CD4-positive, alpha-beta T cell treated with Interleukin-2 at 100 ng/mL for 4 hours (primary cell): ENCODE measurements at regions not wholly inside any gene's neighbourhood (a gene's known extent, or its start where the extent isn't known, plus 50 kb on each side); places are given as distances from the start of the nearest gene placed in this dataset.
"Not testable (repeated sequence)": the region's sequence is repeated elsewhere in the genome, so short reads cannot be mapped to it uniquely, and the experiment has no call there.

Source experiments
- DNase-seq: peaks from one replicate; pipeline ENCODE4 v3.0.0-alpha.2; 2020; ENCODE audit warnings: low spot score

- no peak for DNase-seq
Observed at GRCh38 chr9:26667882-26668281, 224.7 kb downstream of the CAAP1 start.

DNA sequence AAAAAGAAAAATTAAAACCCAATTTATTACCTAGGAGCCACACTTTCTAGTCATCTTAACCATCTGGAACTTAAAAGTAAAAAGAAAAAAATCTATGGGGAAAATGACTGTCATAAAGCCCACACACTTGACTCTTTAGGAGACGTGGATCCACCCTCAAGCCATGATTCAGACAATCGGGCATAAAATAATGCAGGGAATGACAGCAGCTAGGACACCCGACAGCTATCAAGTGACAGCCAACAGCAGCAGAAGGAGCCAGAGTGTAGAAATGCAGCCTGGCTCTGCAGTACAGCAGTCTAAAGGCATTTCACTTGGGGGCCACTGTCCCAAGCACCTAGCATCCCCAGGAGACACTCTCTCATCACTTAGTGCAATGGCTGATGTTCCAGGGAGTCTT is 226.9 kb downstream of the CAAP1 start:
- DNase-seq = no peak

DNA sequence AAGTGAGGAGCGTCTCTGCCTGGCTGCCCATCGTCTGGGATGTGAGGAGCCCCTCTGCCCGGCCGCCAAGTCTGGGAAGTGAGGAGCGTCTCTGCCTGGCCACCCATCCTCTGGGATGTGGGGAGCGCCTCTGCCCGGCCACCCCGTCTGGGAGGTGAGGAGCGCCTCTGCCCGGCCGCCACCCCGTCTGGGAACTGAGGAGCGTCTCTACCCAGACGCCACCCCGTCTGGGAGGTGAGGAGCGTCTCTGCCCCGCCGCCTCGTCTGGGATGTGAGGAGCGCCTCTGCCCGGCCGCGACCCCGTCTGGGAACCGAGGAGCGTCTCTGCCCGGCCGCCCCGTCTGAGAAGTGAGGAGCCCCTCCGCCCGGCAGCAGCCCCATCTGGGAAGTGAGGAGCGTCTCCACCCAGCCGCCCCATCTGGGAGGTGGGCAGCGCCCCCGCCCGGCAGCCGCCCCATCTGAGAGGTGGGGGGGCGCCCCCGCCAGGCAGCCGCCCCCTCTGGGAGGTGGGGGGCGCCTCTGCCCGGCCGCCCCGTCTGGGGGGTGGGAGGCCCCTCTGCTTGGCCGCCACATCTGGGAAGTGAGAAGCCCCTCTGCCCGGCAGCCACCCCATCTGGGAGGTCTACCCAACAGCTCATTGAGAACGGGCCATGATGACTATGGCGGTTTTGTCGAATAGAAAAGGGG is 228.4 kb downstream of the CAAP1 start:
- DNase-seq = not testable (repeated sequence)

- DNase-seq = no peak
Observed at GRCh38 chr9:26662476-26662875, 230.1 kb downstream of the CAAP1 start.

DNA sequence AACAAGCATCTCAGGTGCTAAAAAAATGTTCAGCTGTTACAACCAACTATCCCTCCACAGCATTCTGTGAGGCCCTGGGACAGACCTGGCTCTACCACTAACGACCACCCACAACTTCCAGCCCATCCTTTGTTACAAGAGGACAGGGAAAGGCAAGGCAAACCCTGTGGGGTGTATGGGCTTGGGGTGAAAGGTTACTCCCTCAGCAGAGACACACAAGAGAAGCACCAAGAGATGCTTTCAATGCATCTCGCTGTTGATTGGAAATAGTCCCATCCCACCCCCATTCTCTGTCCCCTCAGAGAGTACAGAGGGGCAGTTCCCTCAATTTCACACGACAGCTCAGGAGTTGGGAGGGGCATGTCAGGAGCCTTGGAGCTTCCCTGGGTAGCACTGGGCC is 234.1 kb downstream of the CAAP1 start:
- DNase-seq = no peak

DNA sequence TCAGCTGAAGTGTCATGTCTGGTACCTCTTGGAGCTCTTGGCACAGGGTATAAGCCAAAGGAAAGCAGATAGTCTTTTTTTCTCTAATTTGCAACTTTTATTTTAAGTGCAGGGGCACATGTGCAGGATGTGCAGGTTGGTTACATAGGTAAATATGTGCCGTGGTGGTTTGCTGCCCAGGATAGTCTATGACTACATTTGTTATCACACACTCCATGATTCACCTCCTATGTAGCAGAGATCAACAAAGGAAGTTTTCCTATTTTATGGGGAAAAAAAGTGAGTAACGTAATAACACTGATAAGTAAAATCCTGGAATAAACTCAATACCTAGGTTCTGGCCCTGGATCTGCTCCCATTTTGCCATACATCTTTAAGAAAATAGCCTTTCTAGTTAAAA is 234.6 kb downstream of the CAAP1 start:
- DNase-seq = no peak

DNA sequence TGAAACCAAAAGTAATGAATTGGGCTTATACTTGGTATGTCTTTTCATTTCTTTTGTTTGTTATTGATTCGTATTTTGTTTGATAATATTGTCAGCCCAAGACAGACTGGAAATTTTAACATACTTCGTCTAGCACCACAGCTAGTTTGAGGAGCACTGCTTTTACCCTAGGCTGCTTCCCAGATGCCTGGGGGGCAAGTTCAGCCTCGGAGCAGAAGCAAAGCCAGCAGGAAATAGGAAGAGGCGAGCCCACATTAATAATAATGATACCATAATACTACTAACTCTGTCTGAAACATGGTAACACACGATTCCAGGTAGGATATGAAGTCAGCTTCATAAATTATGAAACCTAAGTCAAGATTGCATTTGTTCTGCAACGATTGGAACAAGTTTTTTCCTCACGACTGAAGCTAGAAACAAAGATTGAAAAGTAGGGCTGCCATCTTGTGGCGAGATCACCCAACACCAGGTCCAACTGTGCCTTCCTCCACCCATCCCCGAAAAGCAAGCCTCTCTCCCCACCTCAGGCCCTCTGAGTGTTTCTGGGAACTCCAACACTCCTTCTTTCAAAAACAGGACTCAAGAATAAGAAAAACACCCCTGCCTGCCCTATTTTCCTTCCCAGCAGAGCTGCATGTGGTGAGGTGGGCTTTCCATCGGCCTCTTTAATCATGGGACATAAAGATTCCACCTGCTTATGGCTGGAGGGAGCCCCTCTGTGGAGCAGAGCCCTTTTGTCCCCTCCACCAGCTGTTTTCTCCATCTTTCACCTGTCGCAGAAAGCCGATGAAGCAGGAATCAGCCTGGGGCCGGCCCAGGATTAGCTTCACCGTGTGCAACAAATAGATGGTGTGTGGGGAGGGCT is 236.4 kb downstream of the CAAP1 start:
- no peak for DNase-seq

GRCh38 chr9:26655166-26655565 is 237.4 kb downstream of the CAAP1 start:
- DNase-seq = no peak

GRCh38 chr9:26650325-26650724 is 242.3 kb downstream of the CAAP1 start:
- DNase-seq = no peak

- no peak for DNase-seq
Observed at GRCh38 chr9:26643826-26644225, 248.8 kb downstream of the CAAP1 start.

- DNase-seq = no peak
Observed at GRCh38 chr9:26639761-26640160, 252.8 kb downstream of the CAAP1 start.

GRCh38 chr9:26637101-26637500 is 255.5 kb downstream of the CAAP1 start:
- no peak for DNase-seq

DNA sequence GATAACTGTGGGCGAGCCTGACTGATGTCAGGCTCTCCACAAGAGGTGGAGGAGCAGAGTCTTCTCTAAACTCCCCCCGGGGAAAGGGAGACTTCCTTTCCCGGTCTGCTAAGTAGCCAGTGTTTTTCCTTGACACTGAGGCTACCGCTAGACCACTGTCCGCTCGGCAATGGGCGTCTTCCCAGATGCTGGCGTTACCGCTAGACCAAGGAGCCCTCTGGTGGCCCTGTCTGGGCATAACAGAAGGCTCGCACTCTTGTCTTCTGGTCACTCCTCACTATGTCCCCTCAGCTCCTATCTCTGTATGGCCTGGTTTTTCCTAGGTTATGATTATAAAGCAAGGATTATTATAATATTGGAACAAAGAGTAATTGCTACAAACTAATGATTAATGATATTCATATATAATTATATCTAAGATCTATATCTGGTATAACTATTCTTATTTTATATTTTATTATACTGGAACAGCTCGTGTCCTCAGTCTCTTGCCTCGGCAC is 278.7 kb downstream of the CAAP1 start:
- not testable (repeated sequence) for DNase-seq

DNA sequence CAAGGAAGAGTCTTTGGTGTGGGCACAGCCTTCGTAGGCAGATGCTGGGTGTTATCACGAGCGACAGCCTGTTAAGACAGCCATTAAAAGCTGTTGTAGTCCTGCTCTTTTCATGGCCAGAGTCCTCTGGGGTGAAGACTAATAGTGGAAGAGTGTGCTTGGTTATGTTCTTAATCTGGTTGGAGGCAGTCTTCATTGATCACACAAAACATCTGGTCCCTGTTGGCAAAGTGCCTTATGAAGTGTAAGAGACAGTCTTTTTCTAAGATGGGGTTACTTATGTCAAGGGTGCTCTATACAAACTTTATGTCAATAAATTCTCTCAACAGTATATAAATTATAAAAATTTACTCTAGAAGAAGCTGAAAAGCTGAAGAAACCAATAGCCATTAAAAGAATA is 280.4 kb downstream of the CAAP1 start:
- no peak for DNase-seq

- DNase-seq = no peak
Observed at GRCh38 chr9:26606756-26607155, 285.8 kb downstream of the CAAP1 start.

GRCh38 chr9:26605367-26605766 is 287.2 kb downstream of the CAAP1 start:
- DNase-seq = no peak

DNA sequence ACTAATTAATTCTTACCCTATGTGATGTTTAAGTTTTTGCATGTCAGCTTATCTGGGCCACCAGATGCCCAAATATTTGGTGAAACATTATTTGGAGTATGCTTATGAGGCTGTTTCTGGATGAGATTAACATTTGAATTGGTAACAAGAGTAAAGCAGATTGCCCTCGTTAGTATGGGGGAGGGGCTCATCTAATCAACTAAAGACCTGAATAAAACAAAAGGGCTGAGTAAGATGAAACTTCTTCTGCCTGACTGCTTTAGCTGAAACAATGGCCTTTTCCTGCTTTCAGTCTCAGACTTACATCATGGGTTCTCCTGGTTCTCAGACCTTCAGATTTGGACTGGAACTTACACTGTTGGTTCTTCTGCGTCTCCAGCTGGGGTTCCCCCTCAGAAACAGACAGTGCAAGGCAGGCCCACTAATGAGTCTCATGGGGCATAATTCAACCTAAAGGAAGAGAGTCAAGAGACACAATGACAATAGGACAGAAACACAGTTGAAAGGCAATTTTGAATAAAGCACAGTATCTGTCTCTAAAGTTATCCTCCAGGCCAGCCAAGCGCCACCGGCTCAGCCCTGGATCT is 288.4 kb downstream of the CAAP1 start:
- DNase-seq = no peak

GRCh38 chr9:26603617-26604016 is 289.0 kb downstream of the CAAP1 start:
- DNase-seq = no peak

GRCh38 chr9:26597542-26598149 is 295.0 kb downstream of the CAAP1 start:
- DNase-seq = no peak

DNA sequence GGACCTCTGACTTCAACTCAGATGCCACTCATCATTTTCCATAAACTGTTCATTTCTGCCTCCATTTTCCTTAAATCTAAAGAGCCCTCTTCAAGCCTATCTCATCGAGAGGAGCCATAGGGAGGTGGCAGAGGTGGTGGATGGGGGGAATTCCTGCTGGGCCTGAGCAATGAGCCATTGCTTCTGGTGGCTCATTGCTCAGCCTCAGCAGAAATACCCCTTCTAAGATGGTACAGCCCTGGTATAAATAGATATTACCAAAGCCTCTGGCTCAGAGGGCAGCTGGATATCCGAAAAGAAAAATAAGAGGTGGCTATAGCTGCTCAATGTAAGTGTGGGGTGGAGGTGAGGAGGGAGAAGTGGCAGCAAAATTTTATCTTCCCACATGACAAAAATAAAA is 313.5 kb downstream of the CAAP1 start:
- DNase-seq = no peak

DNA sequence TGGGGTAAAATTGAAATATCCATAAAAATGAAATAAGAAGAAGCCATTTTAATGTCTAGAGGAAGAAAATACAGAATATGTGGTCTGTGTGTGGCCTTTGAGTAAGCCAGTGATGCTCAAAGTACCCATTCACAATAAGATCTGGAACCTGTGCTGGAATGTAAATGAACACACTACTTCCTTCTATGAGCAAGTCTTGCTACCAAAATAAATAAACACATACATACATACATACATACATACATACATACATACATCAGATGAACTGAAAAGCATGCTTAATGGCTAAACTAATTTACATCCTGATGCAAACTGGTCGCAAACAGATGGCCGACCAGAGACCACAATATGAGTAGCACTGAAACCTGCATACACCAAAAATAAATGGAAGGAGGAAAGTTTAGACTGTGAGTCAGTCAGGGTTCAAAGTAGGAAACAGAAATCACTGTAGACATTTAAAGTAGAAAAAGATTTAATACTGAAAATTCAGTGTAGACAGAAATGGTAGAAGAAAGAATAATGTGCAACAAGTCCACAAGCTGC is 317.6 kb downstream of the CAAP1 start:
- DNase-seq = no peak

DNA sequence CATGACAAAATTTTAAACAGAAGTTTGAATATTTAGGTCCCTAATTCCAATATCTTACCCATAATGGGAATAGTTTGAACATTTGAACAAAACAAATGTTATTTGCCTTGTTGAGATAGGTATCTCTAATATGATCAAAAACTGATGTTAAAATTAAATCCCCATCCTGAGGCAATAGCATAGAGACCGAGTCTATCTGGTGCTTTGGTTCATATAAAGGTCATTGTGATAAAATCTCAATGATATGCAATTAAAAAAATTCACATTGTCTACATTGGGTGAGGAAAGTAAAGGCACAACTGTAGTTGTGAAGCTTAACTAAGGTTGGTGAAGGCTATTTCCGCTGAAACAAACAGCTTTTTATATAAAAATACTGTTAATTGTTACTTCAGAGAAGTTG is 318.3 kb downstream of the CAAP1 start:
- no peak for DNase-seq
